NT2/D1 (cell line): ENCODE measurements at regions not wholly inside any gene's neighbourhood (a gene's known extent, or its start where the extent isn't known, plus 50 kb on each side); places are given as distances from the start of the nearest gene placed in this dataset.

Experiments
- SUZ12 ChIP-seq: IDR thresholded peaks from 2 replicates; pipeline ENCODE4 v1.6.1; 2011; ENCODE audit not compliant: insufficient read length, insufficient read depth; ENCODE audit errors: extremely low read depth
- YY1 ChIP-seq: IDR thresholded peaks from 2 replicates; pipeline ENCODE4 v1.6.1; 2011; ENCODE audit not compliant: insufficient read length, insufficient read depth

DNA sequence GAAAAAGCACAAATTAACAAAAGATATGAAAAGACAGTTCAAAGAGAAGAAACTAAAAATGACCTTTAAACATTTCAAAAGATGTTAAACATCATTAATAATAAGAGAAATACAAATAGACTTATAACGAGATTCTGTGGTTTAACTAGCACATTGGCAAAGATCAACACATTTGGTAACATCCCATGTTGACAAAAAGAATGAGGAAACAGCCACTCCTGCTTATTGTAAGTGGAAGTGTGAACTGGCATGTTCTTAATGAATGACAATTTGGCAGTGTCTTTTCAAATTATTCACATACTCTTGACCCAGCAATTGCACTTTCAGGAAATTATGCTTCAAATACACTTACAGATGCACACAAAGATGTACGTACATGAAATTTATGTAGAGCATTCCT lies 176.3 kb downstream of the TLE1 start:
- TF ChIP-seq YY1 (no peak), SUZ12 (no peak)
